HAP-1 (cell line): ENCODE measurements at regions not wholly inside any gene's neighbourhood (a gene's known extent, or its start where the extent isn't known, plus 50 kb on each side); places are given as distances from the start of the nearest gene placed in this dataset.

Source experiments
- DNase-seq, 2 experiments: peaks; one replicate each; pipeline ENCODE4 v3.0.0-alpha.2; 2016 to 2020; ENCODE audit warnings: low spot score in 2 of 2
- H3K27me3 ChIP-seq: fragments of 250-450 bp; sonication (Bioruptor Pico); 2 replicates; pipeline ENCODE4 v1.5.1; 2020; ENCODE audit warnings: low read depth, mild to moderate bottlenecking, moderate library complexity
- H3K36me3 ChIP-seq: fragments of 250-450 bp; sonication (Bioruptor Pico); replicated peaks from 2 replicates; pipeline ENCODE4 v1.5.1; 2020; ENCODE audit warnings: mild to moderate bottlenecking
- H3K4me1 ChIP-seq: fragments of 250-450 bp; sonication (Bioruptor Pico); 2 replicates; pipeline ENCODE4 v1.5.1; 2020; ENCODE audit warnings: mild to moderate bottlenecking
- H3K4me3 ChIP-seq: fragments of 250-450 bp; sonication (Bioruptor Pico); 2 replicates; pipeline ENCODE4 v1.5.1; 2020; ENCODE audit warnings: mild to moderate bottlenecking, moderate library complexity
- H3K9me3 ChIP-seq: fragments of 250-450 bp; sonication (Bioruptor Pico); 2 replicates; pipeline ENCODE4 v1.5.1; 2020; ENCODE audit warnings: mild to moderate bottlenecking, moderate library complexity
- in situ Hi-C: fragments of 300-500 bp; cut with MboI; formaldehyde crosslinking; loops from 3 replicates; pipeline ENCODE4 v1.14.3; 2020; ENCODE audit warnings: low sequenced_read_pairs, inconsistent platforms, mixed read lengths

DNA sequence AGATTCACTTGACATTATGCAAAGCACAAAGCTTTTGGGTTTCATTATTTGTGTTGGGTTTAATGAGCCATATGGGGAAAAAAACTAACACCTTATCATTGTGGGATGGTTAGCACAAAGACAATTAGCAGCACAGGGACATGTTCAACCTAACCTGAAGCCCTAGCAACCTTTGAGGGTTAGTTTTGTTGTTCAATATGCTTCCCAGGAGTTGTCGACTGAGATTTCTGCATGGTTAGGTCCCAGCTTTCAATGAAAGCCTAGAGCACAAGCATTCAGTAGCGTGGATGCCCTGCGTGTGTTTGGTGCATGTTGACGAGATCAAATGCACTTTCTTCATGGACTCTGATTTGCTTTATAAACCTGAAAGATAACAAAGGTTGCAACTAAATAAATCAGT lies 565.2 kb upstream of the TLE4 start:
- in situ Hi-C loops = no loop called here
- Histone ChIP-seq H3K36me3 (no peaks in the 10 kb centered on the region), H3K9me3 (no peaks in the 10 kb centered on the region), H3K4me1 (no peaks in the 10 kb centered on the region), H3K27me3 (no peaks in the 10 kb centered on the region), H3K4me3 (no peak overlapping the region)
- DNase-seq = no peak

DNA sequence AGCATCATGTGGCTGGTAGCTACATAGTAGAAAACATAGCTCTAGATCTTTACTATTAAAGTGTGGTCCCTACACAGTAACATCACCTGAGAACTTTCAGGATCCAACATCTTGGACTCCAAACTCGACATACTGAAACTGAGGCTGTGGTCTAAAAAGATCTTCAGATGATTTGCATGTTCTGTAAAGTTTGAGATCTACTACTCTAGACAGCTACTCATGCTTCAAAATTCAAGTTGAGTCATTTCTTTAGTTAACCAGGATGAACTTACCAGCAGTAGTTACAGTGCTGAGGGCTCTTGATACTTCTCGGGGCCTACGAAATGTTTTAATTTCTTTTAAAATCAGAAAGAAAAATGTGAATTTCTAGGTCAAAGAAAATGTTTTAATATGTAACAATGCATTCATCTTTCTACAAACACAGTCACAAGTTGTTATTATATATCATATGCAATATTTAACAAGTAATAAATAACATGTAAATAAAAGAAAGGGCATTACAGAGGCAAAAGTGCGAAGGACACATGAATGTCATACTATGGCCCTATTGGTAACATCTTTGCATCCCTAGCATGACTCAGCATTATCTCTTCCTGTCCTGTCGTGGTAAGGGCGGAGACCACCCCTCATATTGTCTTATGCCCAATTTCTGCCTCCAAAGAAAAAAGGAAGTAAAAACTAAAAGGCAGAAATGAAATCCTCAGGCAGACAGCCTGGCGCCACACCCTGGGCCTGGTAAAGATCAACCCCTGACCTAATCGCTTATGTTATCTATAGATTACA lies 563.9 kb upstream of the TLE4 start:
- Histone ChIP-seq H3K4me1 (no peaks in the 10 kb centered on the region), H3K4me3 (no peak overlapping the region), H3K36me3 (no peaks in the 10 kb centered on the region), H3K27me3 (no peaks in the 10 kb centered on the region), H3K9me3 (no peaks in the 10 kb centered on the region)
- DNase-seq = no peak
- in situ Hi-C loops = no loop called here

DNA sequence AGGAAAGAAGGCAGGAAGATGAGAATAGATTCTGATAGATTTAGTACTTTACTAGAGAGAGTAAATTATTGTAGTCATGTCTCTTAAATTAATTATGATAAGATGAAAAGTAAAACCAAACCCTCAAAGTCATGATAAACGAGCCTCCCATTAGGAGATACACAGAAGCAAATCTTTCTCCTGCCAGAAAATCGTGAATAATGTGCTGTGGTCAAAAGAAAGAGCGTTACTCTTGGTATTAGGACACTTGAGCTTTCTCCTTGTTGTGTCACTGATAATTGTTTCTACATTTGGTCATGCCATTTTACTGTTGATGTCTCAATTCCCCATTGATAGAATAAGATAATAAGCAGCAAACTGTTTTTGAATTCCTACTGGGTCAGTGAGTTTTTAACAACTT lies 562.8 kb upstream of the TLE4 start:
- no peaks in the 10 kb centered on the region for H3K4me1 ChIP-seq
- no peaks in the 10 kb centered on the region for H3K36me3 ChIP-seq
- H3K4me3 ChIP-seq = no peak overlapping the region
- DNase-seq = no peak
- H3K27me3 ChIP-seq = peaks cover 2% of the 10 kb centered on the region; the same call in 1 of the 2 replicates
- in situ Hi-C loops = no loop called here
- no peaks in the 10 kb centered on the region for H3K9me3 ChIP-seq

DNA sequence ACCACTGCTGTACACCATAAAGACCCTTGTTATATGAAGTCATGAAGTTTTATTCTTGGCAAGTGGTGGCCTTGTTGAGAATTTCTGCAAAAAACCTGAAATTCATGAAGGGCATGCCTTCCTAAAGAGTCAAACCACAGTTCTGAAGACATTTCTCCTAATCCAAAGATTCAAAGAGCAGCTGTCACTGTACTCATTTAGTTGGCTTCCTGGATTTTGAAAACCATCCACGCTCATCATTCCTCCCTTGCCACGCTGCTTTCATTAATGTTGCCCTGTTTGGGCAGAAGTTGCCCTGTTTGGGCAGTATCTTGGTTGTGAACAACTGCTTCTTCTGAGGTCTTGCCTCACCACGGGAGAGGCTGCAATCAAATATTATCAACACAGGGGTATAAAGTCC lies 560.3 kb upstream of the TLE4 start:
- Histone ChIP-seq H3K9me3 (no peaks in the 10 kb centered on the region), H3K4me3 (no peak overlapping the region), H3K4me1 (no peaks in the 10 kb centered on the region), H3K36me3 (no peaks in the 10 kb centered on the region), H3K27me3 (peaks cover 2% of the 10 kb centered on the region; the same call in 1 of the 2 replicates)
- DNase-seq = no peak
- in situ Hi-C loops = no loop called here

DNA sequence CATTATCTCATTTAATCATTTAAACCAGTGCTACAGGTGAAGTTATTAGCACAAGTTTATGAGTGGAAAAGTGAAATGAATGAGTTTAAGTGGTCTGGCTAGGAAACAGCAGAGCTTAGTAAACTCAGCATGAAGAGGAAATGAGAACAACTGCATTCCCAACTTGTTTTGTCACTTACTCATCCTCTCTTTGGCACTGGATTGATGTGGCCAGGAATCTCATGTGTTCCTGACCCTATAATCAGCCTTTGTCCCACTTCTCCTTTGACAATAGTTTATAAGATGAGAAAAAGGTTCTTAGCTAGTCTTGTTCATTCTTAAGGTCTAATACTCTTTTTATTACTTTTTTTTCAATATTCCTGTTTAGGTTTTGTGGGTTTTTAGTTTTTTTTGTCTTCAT lies 559.2 kb upstream of the TLE4 start:
- peaks cover 2% of the 10 kb centered on the region; the same call in 1 of the 2 replicates for H3K27me3 ChIP-seq
- H3K4me1 ChIP-seq = no peaks in the 10 kb centered on the region
- in situ Hi-C loops = no loop called here
- no peaks in the 10 kb centered on the region for H3K9me3 ChIP-seq
- no peak for DNase-seq
- H3K4me3 ChIP-seq = no peak overlapping the region
- no peaks in the 10 kb centered on the region for H3K36me3 ChIP-seq

DNA sequence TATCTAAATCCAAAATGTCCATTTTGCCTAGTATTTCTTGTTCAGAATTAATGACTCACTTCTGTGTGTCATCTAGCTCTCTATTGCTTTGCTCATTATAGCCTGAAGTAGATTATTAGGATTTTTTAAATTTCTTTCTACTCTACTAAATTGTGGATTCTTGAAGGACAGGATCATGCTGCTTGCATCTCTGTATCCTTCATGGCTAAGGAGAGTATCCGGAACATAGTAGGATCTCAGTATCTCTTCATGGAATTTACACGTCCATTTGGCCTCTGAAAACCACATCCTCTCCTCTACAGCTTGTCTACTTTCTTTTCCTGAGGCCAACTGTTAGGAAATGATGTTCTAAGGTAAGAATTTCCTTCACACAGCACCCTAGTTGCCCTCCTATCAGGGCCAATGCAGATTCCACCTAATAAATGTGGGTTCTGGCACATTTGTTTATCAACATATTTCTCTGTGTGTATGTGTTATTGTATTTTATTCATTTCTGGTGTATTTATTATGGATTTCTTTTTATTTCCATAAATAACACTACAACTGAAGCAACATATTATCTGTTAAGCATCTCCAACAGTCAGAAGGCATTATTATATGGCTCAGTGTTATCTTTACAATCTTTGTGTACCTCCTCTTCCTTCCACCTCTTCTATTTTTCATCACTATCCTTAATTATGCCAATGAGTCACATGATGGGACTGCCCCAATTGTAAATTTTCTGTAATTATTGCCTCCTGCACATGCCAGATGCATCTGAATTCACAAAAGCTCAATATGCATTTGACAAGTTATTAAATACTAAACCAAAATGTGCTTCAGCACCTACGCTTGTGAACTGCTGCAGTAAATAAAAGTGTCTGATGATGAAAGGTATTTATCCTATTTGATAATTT lies 557.8 kb upstream of the TLE4 start:
- Histone ChIP-seq H3K4me3 (no peak overlapping the region), H3K36me3 (no peaks in the 10 kb centered on the region), H3K4me1 (no peaks in the 10 kb centered on the region), H3K9me3 (no peaks in the 10 kb centered on the region), H3K27me3 (peaks cover 2% of the 10 kb centered on the region; the same call in 1 of the 2 replicates)
- no peak for DNase-seq
- in situ Hi-C loops = no loop called here

DNA sequence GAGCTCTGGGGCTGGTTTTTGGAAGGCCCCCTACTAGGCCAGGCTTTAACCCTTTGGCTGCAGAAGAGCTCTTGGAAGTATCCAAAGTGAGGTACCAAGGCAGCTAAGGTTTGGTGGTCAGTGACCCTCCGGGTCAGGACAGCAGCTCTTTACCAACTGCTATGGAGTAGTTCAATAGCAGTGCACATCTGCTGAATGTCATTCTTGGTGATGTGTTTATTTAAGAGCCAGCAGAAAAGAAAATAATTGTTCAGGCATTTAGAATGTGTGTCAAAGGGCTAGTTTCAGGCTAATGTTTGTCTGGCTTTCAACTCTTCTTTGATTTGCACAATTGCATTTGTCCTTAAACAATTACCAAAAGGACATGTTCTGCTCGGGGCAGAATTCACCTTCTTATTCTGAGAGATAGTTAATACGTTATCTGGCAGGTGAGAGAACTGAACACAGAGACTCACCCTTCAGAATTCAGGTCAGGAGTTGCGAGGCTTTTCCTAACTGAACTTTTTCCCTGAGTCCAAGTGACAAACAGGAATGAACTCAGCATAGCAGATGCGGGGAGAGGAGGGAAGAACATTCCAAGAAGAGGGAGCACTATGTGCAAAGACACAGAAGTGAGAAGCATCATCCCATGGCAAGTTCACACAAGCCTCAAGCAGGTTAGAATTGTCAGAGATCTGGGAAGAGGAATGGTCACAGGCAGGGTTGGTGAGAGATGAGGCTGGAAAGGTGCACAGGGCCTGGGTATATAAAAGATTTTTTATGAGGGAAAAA lies 556.7 kb upstream of the TLE4 start:
- H3K27me3 ChIP-seq = peaks cover 2% of the 10 kb centered on the region; the same call in 1 of the 2 replicates
- no peak for DNase-seq
- H3K4me1 ChIP-seq = no peaks in the 10 kb centered on the region
- no peaks in the 10 kb centered on the region for H3K9me3 ChIP-seq
- no peaks in the 10 kb centered on the region for H3K36me3 ChIP-seq
- in situ Hi-C loops = no loop called here
- no peak overlapping the region for H3K4me3 ChIP-seq

DNA sequence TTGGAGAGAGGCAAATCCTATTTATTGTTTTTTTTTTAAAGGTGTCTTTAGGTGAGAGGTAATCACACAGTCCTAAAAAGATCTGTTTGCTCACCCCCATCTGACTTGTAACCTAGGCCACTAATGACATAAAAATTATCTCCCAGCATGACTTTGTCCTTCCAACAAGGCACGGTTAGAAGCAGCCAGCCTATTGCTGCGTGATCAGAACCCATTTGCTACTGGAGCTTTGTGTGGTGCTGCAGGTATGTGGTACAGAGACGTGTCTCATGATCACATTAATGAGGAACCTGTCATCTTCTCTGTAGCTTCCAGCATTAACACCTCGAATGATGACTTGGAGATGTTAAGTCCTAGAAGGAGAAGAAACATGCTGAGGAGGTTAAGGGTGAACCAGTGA lies 555.8 kb upstream of the TLE4 start:
- no peaks in the 10 kb centered on the region for H3K4me1 ChIP-seq
- in situ Hi-C loops = no loop called here
- H3K36me3 ChIP-seq = no peaks in the 10 kb centered on the region
- H3K4me3 ChIP-seq = no peak overlapping the region
- no peak for DNase-seq
- no peaks in the 10 kb centered on the region for H3K9me3 ChIP-seq
- H3K27me3 ChIP-seq = peaks cover 2% of the 10 kb centered on the region; the same call in 1 of the 2 replicates

DNA sequence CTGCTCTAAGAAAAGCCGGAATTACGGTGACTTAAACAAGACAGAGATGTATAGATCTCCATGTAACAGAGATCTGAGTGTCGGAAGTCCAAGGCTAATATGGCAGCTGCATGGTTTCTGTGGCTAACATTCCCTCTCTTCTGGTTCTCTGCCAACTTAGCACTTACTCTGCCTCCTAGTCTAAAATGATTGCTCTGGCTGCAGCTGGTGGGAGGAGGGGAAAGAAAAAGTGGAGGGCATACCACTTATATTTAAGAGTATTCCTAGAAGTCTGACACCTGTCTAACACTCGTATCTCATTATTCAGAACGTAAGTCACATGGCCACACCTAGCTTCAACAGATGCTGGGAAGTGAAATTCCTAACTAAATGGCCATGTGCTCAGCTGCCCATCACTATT lies 551.5 kb upstream of the TLE4 start:
- Histone ChIP-seq H3K9me3 (no peaks in the 10 kb centered on the region), H3K4me1 (no peaks in the 10 kb centered on the region), H3K27me3 (no peaks in the 10 kb centered on the region), H3K36me3 (no peaks in the 10 kb centered on the region), H3K4me3 (no peak overlapping the region)
- in situ Hi-C loops = no loop called here
- DNase-seq = no peak

DNA sequence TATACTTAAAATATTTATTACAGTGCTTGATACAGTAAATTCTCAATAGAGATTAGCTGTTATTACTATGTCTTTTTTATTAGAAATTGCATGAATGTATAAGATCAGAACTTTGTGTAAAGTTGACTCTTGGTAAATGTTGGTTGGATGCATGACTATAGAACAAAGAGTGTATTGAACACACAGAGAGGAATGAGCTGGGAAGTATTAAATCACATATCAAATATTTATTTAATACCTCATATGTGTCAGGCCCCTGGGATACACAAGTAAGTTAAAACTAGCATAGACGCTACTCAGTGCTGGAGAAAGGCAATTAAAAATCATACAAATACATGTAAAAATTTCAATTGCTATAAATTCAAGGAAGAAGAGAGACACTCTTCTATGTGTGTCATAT lies 550.7 kb upstream of the TLE4 start:
- no peak for DNase-seq
- in situ Hi-C loops = no loop called here
- Histone ChIP-seq H3K4me3 (no peak overlapping the region), H3K4me1 (no peaks in the 10 kb centered on the region), H3K36me3 (no peaks in the 10 kb centered on the region), H3K27me3 (no peaks in the 10 kb centered on the region), H3K9me3 (no peaks in the 10 kb centered on the region)

DNA sequence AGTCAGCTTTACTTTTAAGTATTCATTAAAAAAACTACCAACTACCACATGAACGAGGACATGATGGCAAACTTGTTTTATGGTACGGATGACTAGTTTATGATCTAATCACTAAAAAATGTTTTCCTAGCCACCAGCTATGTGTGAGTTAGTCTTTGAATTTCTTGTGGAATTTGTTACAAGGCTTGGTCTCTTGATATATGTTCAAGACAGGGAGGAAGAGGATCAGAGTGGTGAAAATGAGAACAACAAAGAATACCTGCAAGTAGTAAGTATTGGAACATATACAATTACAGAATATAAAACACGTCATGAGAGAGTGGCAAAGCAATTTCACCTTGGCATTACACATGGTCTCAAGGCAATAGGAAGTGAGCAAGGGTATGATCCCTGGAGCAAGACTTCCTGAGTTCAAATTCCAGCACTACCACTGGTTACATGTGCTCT lies 548.6 kb upstream of the TLE4 start:
- DNase-seq = no peak
- H3K4me3 ChIP-seq = no peak overlapping the region
- in situ Hi-C loops = no loop called here
- no peaks in the 10 kb centered on the region for H3K36me3 ChIP-seq
- peaks cover 3% of the 10 kb centered on the region; the same call in 1 of the 2 replicates for H3K27me3 ChIP-seq
- H3K9me3 ChIP-seq = no peaks in the 10 kb centered on the region
- H3K4me1 ChIP-seq = no peaks in the 10 kb centered on the region

DNA sequence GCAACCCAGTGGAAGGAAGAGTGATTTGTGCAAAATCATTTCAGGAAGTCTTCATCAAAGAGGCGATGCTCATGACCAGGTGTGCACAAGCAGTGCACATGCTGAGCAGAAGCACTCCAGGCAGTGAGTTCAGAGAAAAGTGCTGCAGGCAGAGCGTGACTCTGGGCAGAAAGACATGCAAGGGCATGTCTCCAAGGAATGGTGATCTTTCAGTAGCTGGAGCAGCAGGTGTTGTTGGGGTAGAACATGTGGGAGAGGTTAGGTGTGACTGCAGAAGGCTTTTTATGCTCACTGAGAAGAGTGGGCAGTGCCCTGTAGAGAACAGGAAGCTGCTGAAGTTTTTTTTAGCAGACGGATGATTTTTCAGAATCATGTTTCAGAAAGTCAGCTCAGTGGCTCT lies 545.4 kb upstream of the TLE4 start:
- Histone ChIP-seq H3K4me1 (no peaks in the 10 kb centered on the region), H3K36me3 (no peaks in the 10 kb centered on the region), H3K9me3 (no peaks in the 10 kb centered on the region), H3K27me3 (peaks cover 3% of the 10 kb centered on the region; the same call in 1 of the 2 replicates), H3K4me3 (no peak overlapping the region)
- no peak for DNase-seq
- in situ Hi-C loops = no loop called here

DNA sequence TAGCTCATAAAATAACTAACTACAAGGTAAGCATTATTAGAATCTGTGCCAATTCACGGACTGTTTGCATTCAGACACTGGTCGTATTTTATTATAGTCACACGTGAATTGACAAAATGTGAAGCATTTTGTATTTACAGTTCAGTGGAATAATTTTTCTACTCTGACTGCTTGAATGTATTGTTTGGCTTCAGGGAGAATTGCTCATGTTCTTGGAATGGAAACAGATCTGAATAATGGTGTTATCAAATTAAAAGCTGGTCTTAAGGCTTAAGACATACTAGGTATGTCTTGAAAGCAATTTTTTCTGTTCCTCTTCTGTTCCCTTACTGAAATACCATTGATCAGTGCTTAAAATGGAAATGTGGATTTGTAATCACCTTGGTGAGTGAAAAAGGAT lies 543.7 kb upstream of the TLE4 start:
- Histone ChIP-seq H3K9me3 (no peaks in the 10 kb centered on the region), H3K36me3 (no peaks in the 10 kb centered on the region), H3K4me1 (no peaks in the 10 kb centered on the region), H3K27me3 (peaks cover 3% of the 10 kb centered on the region; the same call in 1 of the 2 replicates), H3K4me3 (no peak overlapping the region)
- in situ Hi-C loops = no loop called here
- no peak for DNase-seq
